Vagina (tissue), 2 donors: ENCODE measurements at regions not wholly inside any gene's neighbourhood (a gene's known extent, or its start where the extent isn't known, plus 50 kb on each side); places are given as distances from the start of the nearest gene placed in this dataset.

ENCODE experiments used
- DNase-seq, 2 donors: peaks; one replicate each; pipeline ENCODE4 v3.0.0-alpha.2; 2017; ENCODE audit errors: extremely low spot score in 2 of 2
- H3K27ac ChIP-seq: fragments of 200-600 bp; sonication (generic); one replicate; pipeline ENCODE4 v1.5.1; 2019
- H3K27me3 ChIP-seq: fragments of 200-600 bp; sonication (generic); one replicate; pipeline ENCODE4 v1.5.1; 2019
- H3K36me3 ChIP-seq, 2 donors: fragments of 200-600 bp; sonication (generic); one replicate each; pipeline ENCODE4 v1.5.1; 2017 to 2019
- H3K4me1 ChIP-seq: fragments of 200-600 bp; sonication (generic); one replicate; pipeline ENCODE4 v1.5.1; 2019
- H3K4me3 ChIP-seq, 2 donors: fragments of 200-600 bp; sonication (generic); 1 replicate in 1 of 2; 2 replicates in 1 of 2; pipeline ENCODE4 v1.5.1; 2016 to 2019
- H3K9me3 ChIP-seq: fragments of 200-600 bp; sonication (generic); one replicate; pipeline ENCODE4 v1.5.1; 2019
- POLR2A ChIP-seq, 2 donors: fragments of 450-650 bp; IDR thresholded peaks; one replicate each; pipeline ENCODE4 v1.6.1; 2017; ENCODE audit warnings: antibody characterized with exemption in 2 of 2, mild to moderate bottlenecking in 2 of 2, moderate library complexity in 2 of 2
- POLR2AphosphoS5 ChIP-seq, 2 donors: sonication (generic); formaldehyde crosslinking; IDR thresholded peaks; one replicate each; pipeline ENCODE4 v1.9.0; 2017; ENCODE audit warnings: antibody characterized with exemption in 2 of 2, mild to moderate bottlenecking in 2 of 2, low read depth in 1 of 2; ENCODE audit not compliant: insufficient read depth in 1 of 2
- intact Hi-C: fragments of 100-400 bp; cut with DNase I; formaldehyde crosslinking; loops from one replicate; pipeline ENCODE4 v1.15.1; 2023
- TF ChIP-seq, protein P1 (sequence below), 3 experiments: fragments of 450-650 bp in 2 of 3; fragments of 200-600 bp in 1 of 3; sonication (generic) in 1 of 3; IDR thresholded peaks; one replicate each; pipeline ENCODE4 v1.5.1; 2017 to 2019; ENCODE audit warnings: antibody characterized with exemption in 3 of 3, mild to moderate bottlenecking in 2 of 3, moderate library complexity in 2 of 3

DNA sequence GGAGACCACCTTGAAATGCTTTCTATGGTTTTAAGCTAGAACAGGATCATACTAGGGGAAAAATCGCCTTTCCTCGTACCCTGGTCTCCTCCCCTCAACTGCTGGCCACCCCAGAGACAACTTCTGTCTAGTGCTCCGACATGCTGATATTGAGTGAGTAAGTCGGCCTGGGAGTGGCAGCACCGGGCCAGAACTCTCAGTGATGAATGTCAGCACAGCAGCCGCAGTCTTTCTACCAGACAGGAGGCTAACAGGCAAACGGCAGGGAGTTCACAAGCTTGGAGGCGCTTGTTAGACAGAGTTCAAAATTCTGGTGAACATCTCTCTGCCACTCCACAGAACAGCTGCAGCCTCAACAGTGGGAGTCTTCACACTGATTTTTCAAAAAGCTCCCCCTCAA, 716.9 kb downstream of the ADGRL2 start:
- intact Hi-C loops, result no loop called here
- TF ChIP-seq POLR2A (IDR thresholded peaks at IDR 0.05) (no peak), POLR2AphosphoS5 (IDR thresholded peaks at IDR 0.05; ENCODE audit: insufficient read depth in 1 of 2, low read depth in 1 of 2) (no peak)
- TF ChIP-seq, protein P1, sequence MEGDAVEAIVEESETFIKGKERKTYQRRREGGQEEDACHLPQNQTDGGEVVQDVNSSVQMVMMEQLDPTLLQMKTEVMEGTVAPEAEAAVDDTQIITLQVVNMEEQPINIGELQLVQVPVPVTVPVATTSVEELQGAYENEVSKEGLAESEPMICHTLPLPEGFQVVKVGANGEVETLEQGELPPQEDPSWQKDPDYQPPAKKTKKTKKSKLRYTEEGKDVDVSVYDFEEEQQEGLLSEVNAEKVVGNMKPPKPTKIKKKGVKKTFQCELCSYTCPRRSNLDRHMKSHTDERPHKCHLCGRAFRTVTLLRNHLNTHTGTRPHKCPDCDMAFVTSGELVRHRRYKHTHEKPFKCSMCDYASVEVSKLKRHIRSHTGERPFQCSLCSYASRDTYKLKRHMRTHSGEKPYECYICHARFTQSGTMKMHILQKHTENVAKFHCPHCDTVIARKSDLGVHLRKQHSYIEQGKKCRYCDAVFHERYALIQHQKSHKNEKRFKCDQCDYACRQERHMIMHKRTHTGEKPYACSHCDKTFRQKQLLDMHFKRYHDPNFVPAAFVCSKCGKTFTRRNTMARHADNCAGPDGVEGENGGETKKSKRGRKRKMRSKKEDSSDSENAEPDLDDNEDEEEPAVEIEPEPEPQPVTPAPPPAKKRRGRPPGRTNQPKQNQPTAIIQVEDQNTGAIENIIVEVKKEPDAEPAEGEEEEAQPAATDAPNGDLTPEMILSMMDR (IDR thresholded peaks at IDR 0.05), result no peak
- DNase-seq, result no peak

DNA sequence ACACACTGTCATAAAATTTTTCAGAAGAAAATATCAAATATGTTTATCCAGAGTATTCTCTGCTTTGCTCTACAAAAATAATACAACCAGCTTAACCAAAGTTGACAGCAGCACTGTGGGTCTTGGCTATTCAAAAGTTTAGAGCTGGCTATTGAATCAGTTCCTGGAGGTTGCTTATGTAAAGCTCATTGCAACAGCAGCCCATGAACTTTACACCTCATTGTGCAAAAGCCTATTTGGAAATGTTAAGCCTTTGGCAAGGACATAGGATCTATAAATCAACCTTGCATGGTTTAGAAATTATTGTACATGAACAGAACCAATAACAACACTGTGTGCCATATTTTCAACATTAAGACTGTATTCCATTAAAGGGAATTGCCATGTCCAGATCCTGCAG, 714.9 kb downstream of the ADGRL2 start:
- intact Hi-C loops, result no loop called here

More for the DNA sequence above, 716.9 kb downstream of the ADGRL2 start:
- Histone ChIP-seq H3K4me1 (no peaks in the 10 kb centered on the region), H3K27me3 (no peaks in the 10 kb centered on the region), H3K27ac (no peak overlapping the region), H3K36me3 (no peaks in the 10 kb centered on the region), H3K4me3 (no peak overlapping the region), H3K9me3 (no peaks in the 10 kb centered on the region)

DNA sequence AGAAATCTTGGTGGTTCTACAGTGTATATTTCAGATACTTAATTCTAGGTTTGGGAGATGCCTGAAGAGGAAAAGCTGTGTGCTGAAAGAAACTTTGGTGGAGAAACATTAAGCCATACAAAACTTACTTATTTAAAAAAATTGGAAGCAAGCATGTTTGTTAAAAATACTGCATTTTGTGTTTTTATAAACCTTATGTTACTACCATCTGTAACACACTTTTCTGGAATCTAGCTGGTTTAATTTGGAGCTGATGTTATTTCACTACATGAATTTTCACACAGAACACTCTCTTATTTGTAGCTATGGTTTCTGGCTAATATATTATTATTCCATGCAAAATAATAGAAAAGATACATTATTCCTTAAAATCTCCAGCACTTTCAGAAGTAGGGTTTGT, 710.7 kb downstream of the ADGRL2 start:
- H3K27ac ChIP-seq, result no peak overlapping the region
- intact Hi-C loops, result no loop called here
- no peaks in the 10 kb centered on the region for H3K27me3 ChIP-seq
- no peaks in the 10 kb centered on the region for H3K36me3 ChIP-seq
- H3K9me3 ChIP-seq, result no peaks in the 10 kb centered on the region
- TF ChIP-seq, protein P1 (IDR thresholded peaks at IDR 0.05), result no peak
- TF ChIP-seq POLR2A (IDR thresholded peaks at IDR 0.05) (no peak), POLR2AphosphoS5 (IDR thresholded peaks at IDR 0.05; ENCODE audit: insufficient read depth in 1 of 2, low read depth in 1 of 2) (no peak)
- H3K4me3 ChIP-seq, result no peak overlapping the region
- H3K4me1 ChIP-seq, result no peaks in the 10 kb centered on the region
- no peak for DNase-seq

More for the DNA sequence above, 714.9 kb downstream of the ADGRL2 start:
- H3K27me3 ChIP-seq, result no peaks in the 10 kb centered on the region
- TF ChIP-seq, protein P1 (IDR thresholded peaks at IDR 0.05), result no peak
- TF ChIP-seq POLR2A (IDR thresholded peaks at IDR 0.05) (no peak), POLR2AphosphoS5 (IDR thresholded peaks at IDR 0.05; ENCODE audit: insufficient read depth in 1 of 2, low read depth in 1 of 2) (no peak)
- no peaks in the 10 kb centered on the region for H3K4me1 ChIP-seq
- no peaks in the 10 kb centered on the region for H3K36me3 ChIP-seq
- H3K9me3 ChIP-seq, result no peaks in the 10 kb centered on the region
- no peak overlapping the region for H3K4me3 ChIP-seq
- no peak for DNase-seq
- H3K27ac ChIP-seq, result no peak overlapping the region

DNA sequence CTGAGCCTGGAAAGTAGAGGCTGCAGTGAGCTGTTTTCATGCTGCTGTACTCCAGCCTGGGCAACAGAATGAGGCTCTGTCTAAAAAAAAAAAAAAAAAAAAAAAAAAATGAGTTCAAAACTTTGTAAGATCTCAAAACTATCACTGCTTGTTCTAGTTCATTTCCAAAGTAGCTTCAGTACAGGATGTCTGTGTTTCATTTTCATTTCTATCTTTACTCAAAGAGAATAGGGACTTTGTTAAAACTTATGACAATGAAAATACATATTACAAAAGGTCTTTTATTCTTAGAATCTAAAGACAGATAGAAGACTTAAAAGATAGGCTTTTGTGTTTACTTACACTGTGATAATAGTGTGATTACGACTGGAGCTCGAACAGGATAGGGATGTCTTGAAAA, 709.7 kb downstream of the ADGRL2 start:
- TF ChIP-seq, protein P1 (IDR thresholded peaks at IDR 0.05), result no peak
- TF ChIP-seq POLR2A (IDR thresholded peaks at IDR 0.05) (no peak), POLR2AphosphoS5 (IDR thresholded peaks at IDR 0.05; ENCODE audit: insufficient read depth in 1 of 2, low read depth in 1 of 2) (no peak)
- intact Hi-C loops, result no loop called here
- Histone ChIP-seq H3K4me1 (no peaks in the 10 kb centered on the region), H3K27ac (no peak overlapping the region), H3K27me3 (no peaks in the 10 kb centered on the region), H3K36me3 (no peaks in the 10 kb centered on the region), H3K9me3 (no peaks in the 10 kb centered on the region), H3K4me3 (no peak overlapping the region)
- DNase-seq, result no peak

DNA sequence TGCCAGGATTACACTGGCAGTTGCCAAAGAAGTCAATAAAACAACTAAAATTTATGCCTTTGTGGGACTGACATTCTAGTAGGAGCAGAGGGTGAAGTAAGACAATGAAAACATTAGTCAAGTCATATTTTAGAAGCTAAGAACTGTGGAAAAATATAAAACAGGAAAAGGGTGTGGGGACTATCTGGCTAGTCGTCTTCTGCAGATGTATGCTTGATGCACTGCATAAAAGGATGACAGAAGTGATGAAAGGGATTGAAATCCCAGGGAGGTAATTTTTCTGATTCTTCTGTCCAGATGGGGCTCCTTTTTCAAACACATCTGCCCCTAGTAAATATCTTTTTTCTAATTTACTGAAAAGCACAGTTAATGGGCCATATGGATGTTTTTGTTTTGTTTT, 706.3 kb downstream of the ADGRL2 start:
- TF ChIP-seq, protein P1 (IDR thresholded peaks at IDR 0.05), result no peak
- TF ChIP-seq POLR2A (IDR thresholded peaks at IDR 0.05) (no peak), POLR2AphosphoS5 (IDR thresholded peaks at IDR 0.05; ENCODE audit: insufficient read depth in 1 of 2, low read depth in 1 of 2) (no peak)
- Histone ChIP-seq H3K4me1 (no peaks in the 10 kb centered on the region), H3K9me3 (no peaks in the 10 kb centered on the region), H3K36me3 (no peaks in the 10 kb centered on the region), H3K27ac (no peak overlapping the region), H3K4me3 (no peak overlapping the region), H3K27me3 (no peaks in the 10 kb centered on the region)
- intact Hi-C loops, result no loop called here
- DNase-seq, result no peak
